HG02943 (cell line): ENCODE measurements at regions not wholly inside any gene's neighbourhood (a gene's known extent, or its start where the extent isn't known, plus 50 kb on each side); places are given as distances from the start of the nearest gene placed in this dataset.
"Not testable (repeated sequence)": the region's sequence is repeated elsewhere in the genome, so short reads cannot be mapped to it uniquely, and the experiment has no call there.

Experiments
- ATAC-seq: cut with Tn5 transposase; IDR thresholded peaks from one replicate; pipeline ENCODE4 v1.9.1; 2021; ENCODE audit warnings: mild to moderate bottlenecking, low read depth, moderate library complexity; ENCODE audit not compliant: unreplicated experiment

- ATAC-seq: no peak
These were observed 161.5 kb upstream of the KBTBD8 start for GRCh38 chr3:66836363-66837152.

- ATAC-seq: no peak
These were observed 159.4 kb upstream of the KBTBD8 start for GRCh38 chr3:66838704-66839103.

- no peak for ATAC-seq
These were observed 158.6 kb upstream of the KBTBD8 start for GRCh38 chr3:66839508-66839907.

DNA sequence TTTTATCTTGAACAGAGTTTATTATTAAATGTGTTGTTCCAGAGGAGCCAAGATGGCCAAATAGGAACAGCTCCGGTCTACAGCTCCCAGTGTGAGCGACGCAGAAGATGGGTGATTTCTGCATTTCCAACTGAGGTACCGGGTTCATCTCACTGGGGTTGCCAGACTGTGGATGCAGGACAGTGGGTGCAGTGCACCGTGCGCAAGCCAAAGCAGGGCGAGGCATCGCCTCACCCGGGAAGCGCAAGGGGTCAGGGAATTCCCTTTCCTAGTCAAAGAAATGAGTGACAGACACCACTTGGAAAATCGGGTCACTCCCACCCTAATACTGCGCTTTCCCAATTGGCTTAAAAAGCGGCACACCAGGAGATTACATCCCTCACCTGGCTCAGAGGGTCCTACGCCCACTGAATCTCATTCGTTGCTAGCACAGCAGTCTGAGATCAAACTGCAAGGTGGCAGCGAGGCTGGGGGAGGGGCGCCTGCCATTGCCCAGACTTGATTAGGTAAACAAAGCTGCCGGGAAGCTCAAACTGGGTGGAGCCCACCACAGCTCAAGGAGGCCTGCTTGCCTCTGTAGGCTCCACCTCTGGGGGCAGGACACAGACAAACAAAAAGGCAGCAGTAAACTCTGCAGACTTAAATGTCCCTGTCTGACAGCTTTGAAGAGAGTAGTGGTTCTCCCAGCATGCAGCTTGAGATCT, 155.2 kb upstream of the KBTBD8 start:
- not testable (repeated sequence) for ATAC-seq

- ATAC-seq: no peak
These were observed 146.1 kb upstream of the KBTBD8 start for GRCh38 chr3:66851894-66852613.

DNA sequence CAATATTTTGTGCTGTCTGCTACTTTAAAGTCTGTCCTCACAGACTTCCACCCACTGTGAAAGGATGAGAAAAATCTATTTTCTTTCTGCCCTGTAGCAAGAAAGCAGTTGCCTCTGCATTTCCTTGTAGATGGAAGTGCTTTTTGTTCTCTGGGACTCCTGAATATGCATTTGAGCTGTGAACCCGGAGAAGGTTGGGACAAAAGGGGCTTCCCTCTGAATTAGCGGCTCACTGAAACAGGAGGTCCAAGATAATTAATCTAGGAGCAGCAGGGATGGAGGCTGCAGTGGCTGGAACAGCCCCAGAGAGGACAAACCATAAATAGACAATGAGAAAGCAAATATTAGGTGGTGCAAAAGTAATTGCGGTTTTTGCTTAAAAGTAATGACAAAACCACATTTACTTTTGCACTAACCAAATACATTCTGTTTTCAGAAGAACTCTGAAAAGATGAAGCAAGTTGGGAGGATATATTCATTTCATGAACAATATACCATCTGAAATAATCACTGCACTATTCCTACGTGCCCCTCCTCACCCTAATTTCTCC, 143.4 kb upstream of the KBTBD8 start:
- no peak for ATAC-seq

DNA sequence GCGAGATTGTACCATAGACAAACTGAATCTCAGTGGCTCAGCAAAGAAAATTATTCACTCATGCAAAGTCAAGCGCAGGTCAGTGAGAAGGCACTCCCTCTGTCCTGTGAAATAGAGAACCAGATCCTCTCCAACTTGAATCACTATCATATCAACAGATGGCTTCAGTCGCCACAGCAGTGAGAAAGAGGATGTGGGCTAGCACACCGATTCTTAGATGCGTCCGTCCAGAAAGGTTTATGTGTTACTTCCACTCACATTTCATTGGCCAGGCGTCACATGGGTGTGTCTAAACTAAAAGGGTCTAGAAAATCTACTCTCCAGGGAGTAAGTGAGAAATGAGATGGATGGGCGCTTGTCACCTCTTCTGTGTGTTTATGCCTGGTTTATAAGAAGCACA, 141.6 kb upstream of the KBTBD8 start:
- peak; percentile 80 for ATAC-seq

GRCh38 chr3:66858656-66859381, 139.3 kb upstream of the KBTBD8 start:
- ATAC-seq: no peak

GRCh38 chr3:66860771-66861170, 137.3 kb upstream of the KBTBD8 start:
- no peak for ATAC-seq

GRCh38 chr3:66863205-66864111, 134.6 kb upstream of the KBTBD8 start:
- ATAC-seq: no peak

DNA sequence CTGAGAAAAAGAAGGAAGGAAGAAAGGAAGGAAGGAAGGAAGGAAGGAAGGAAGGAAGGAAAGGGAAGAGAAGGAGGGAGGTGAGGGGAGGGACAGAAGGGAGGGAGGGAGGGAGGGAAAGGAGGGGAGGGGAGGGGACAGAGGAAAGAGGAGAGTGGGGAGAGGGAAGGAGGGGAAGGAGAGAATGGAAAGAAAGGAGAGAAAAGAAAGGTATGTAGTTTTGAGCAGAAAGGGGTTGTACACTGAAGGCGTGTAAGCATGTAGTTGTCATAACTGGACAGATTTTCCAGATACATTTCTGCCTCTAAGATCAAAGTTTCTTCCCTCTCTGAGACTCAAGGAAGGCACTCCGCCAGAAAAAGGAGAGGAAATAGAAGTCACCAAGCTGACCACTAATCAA, 113.4 kb upstream of the KBTBD8 start:
- ATAC-seq: no peak

- no peak for ATAC-seq
These were observed 112.6 kb upstream of the KBTBD8 start for GRCh38 chr3:66885326-66886000.

- ATAC-seq: no peak
These were observed 108.2 kb upstream of the KBTBD8 start for GRCh38 chr3:66889750-66890494.

- no peak for ATAC-seq
These were observed 100.0 kb upstream of the KBTBD8 start for GRCh38 chr3:66898155-66898554.

- ATAC-seq: no peak
These were observed 93.8 kb upstream of the KBTBD8 start for GRCh38 chr3:66904336-66904735.

GRCh38 chr3:66904831-66905493, 93.1 kb upstream of the KBTBD8 start:
- no peak for ATAC-seq

- ATAC-seq: no peak
These were observed 91.0 kb upstream of the KBTBD8 start for GRCh38 chr3:66907136-66907535.
